Stomach (tissue), 4 donors: ENCODE measurements at regions not wholly inside any gene's neighbourhood (a gene's known extent, or its start where the extent isn't known, plus 50 kb on each side); places are given as distances from the start of the nearest gene placed in this dataset.

Experiments
- CTCF ChIP-seq, 7 experiments: fragments of 450-650 bp in 4 of 7; fragments of 200-600 bp in 3 of 7; sonication (generic) in 3 of 7; IDR thresholded peaks; one replicate each; pipeline ENCODE4 v1.5.1; 2016 to 2019; ENCODE audit warnings: antibody characterized with exemption in 7 of 7, control low read depth in 2 of 7, mild to moderate bottlenecking in 1 of 7
- EP300 ChIP-seq: sonication (generic); formaldehyde crosslinking; IDR thresholded peaks from one replicate; pipeline ENCODE4 v1.6.1; 2017; ENCODE audit warnings: antibody characterized with exemption
- POLR2AphosphoS5 ChIP-seq, 3 donors: sonication (generic); formaldehyde crosslinking; IDR thresholded peaks; one replicate each; pipeline ENCODE4 v1.6.1; 2016; ENCODE audit warnings: antibody characterized with exemption in 3 of 3

GRCh38 chr1:221212926-221213325 lies 333.7 kb downstream of the HLX start:
- no peak for TF ChIP-seq CTCF (IDR thresholded peaks at IDR 0.05)
- TF ChIP-seq POLR2AphosphoS5 (IDR thresholded peaks at IDR 0.05): no peak
- no peak for TF ChIP-seq EP300
